H9 (cell line): ENCODE measurements at regions not wholly inside any gene's neighbourhood (a gene's known extent, or its start where the extent isn't known, plus 50 kb on each side); places are given as distances from the start of the nearest gene placed in this dataset.

Source experiments
- DNase-seq: peaks from one replicate; pipeline ENCODE4 v3.0.0-alpha.2; 2017
- H2AFZ ChIP-seq: one replicate; pipeline ENCODE4 v1.6.1; 2013; ENCODE audit warnings: mild to moderate bottlenecking, low read length, control low read depth, moderate library complexity
- H2AK5ac ChIP-seq: 2 replicates; pipeline ENCODE4 v1.6.1; 2013; ENCODE audit warnings: low read length, control low read depth, mixed read lengths; ENCODE audit not compliant: insufficient read length
- H2BK120ac ChIP-seq: one replicate; pipeline ENCODE4 v1.6.1; 2013; ENCODE audit warnings: low read depth, mild to moderate bottlenecking, low read length, control low read depth, inconsistent platforms; ENCODE audit not compliant: poor library complexity, severe bottlenecking
- H2BK12ac ChIP-seq: 2 replicates; pipeline ENCODE4 v1.6.1; 2013; ENCODE audit warnings: low read length, control low read depth, mixed read lengths, low read depth; ENCODE audit not compliant: insufficient read length
- H2BK15ac ChIP-seq: 2 replicates; pipeline ENCODE4 v1.6.1; 2013; ENCODE audit warnings: low read depth, low read length, control low read depth
- H2BK20ac ChIP-seq: one replicate; pipeline ENCODE4 v1.6.1; 2013; ENCODE audit warnings: low read depth, mild to moderate bottlenecking, low read length, control low read depth, inconsistent platforms; ENCODE audit not compliant: poor library complexity, severe bottlenecking
- H2BK5ac ChIP-seq: 2 replicates; pipeline ENCODE4 v1.6.1; 2013; ENCODE audit warnings: low read length, control low read depth, mixed read lengths; ENCODE audit not compliant: insufficient read length
- H3K14ac ChIP-seq: 2 replicates; pipeline ENCODE4 v1.6.1; 2013; ENCODE audit warnings: low read length, control low read depth; ENCODE audit not compliant: insufficient read depth
- H3K18ac ChIP-seq: 2 replicates; pipeline ENCODE4 v1.6.1; 2013; ENCODE audit warnings: low read depth, mild to moderate bottlenecking, mixed read lengths, low read length, control low read depth; ENCODE audit not compliant: insufficient read length
- H3K23ac ChIP-seq: 2 replicates; pipeline ENCODE4 v1.6.1; 2013; ENCODE audit warnings: low read length, control low read depth, mixed read lengths, low read depth; ENCODE audit not compliant: insufficient read length
- H3K23me2 ChIP-seq: 2 replicates; pipeline ENCODE4 v1.6.1; 2013; ENCODE audit warnings: low read depth, mild to moderate bottlenecking, mixed read lengths, low read length, control low read depth; ENCODE audit not compliant: insufficient read length, poor library complexity, severe bottlenecking
- H3K27ac ChIP-seq: 2 replicates; pipeline ENCODE4 v1.5.1; 2013; ENCODE audit warnings: low read length, control low read depth, mixed read lengths, low read depth; ENCODE audit not compliant: insufficient read length
- H3K27me3 ChIP-seq: 2 replicates; pipeline ENCODE4 v1.6.1; 2013; ENCODE audit warnings: low read length, control low read depth, inconsistent platforms; ENCODE audit not compliant: insufficient read depth
- H3K4ac ChIP-seq: 2 replicates; pipeline ENCODE4 v1.6.1; 2013; ENCODE audit warnings: low read depth, mild to moderate bottlenecking, control low read depth, inconsistent platforms, low read length, moderate library complexity
- H3K4me1 ChIP-seq: 2 replicates; pipeline ENCODE4 v1.6.1; 2013; ENCODE audit warnings: low read length, control low read depth, inconsistent platforms; ENCODE audit not compliant: insufficient read depth
- H3K4me2 ChIP-seq: 2 replicates; pipeline ENCODE4 v1.6.1; 2013; ENCODE audit warnings: low read length, control low read depth, mixed read lengths; ENCODE audit not compliant: insufficient read length, insufficient read depth
- H3K56ac ChIP-seq: 2 replicates; pipeline ENCODE4 v1.6.1; 2013; ENCODE audit warnings: low read depth, mild to moderate bottlenecking, mixed read lengths, low read length, control low read depth; ENCODE audit not compliant: insufficient read length
- H3K79me1 ChIP-seq: 2 replicates; pipeline ENCODE4 v1.6.1; 2013; ENCODE audit warnings: low read depth, mild to moderate bottlenecking, moderate library complexity, low read length, control low read depth, inconsistent platforms; ENCODE audit not compliant: insufficient read depth, poor library complexity, severe bottlenecking
- H3K79me2 ChIP-seq: 2 replicates; pipeline ENCODE4 v1.6.1; 2013; ENCODE audit warnings: low read length, control low read depth, inconsistent platforms; ENCODE audit not compliant: insufficient read depth
- H3K9ac ChIP-seq: 2 replicates; pipeline ENCODE4 v1.6.1; 2013; ENCODE audit warnings: low read length, control low read depth, mixed read lengths; ENCODE audit not compliant: insufficient read length; ENCODE audit errors: extremely low read depth
- H3K9me3 ChIP-seq: one replicate; pipeline ENCODE4 v1.6.1; 2013; ENCODE audit warnings: low read depth, low read length, inconsistent platforms; ENCODE audit not compliant: control insufficient read depth
- H3T11ph ChIP-seq: one replicate; pipeline ENCODE4 v1.6.1; 2013; ENCODE audit warnings: mild to moderate bottlenecking, low read length, control low read depth, inconsistent platforms
- H4K20me1 ChIP-seq: one replicate; pipeline ENCODE4 v1.6.1; 2013; ENCODE audit not compliant: control insufficient read depth, insufficient read length, insufficient read depth
- H4K5ac ChIP-seq: 2 replicates; pipeline ENCODE4 v1.6.1; 2013; ENCODE audit warnings: low read depth, mild to moderate bottlenecking, mixed read lengths, low read length, control low read depth; ENCODE audit not compliant: insufficient read length
- H4K8ac ChIP-seq: replicated peaks from 2 replicates; pipeline ENCODE4 v1.6.1; 2013; ENCODE audit warnings: low read length, control low read depth, mixed read lengths, low read depth; ENCODE audit not compliant: insufficient read length
- H4K91ac ChIP-seq: 2 replicates; pipeline ENCODE4 v1.6.1; 2013; ENCODE audit warnings: low read depth, mild to moderate bottlenecking, moderate library complexity, mixed read lengths, low read length, control low read depth; ENCODE audit not compliant: insufficient read length
- H3K27ac Mint-ChIP-seq, 3 experiments: 2 replicates in 2 of 3; 3 replicates in 1 of 3; pipeline ENCODE4 v1.8.0; 2020 to 2021; ENCODE audit warnings: mixed read lengths in 3 of 3, mild to moderate bottlenecking in 1 of 3, moderate library complexity in 1 of 3
- H3K27me3 Mint-ChIP-seq: 2 replicates; pipeline ENCODE4 v1.8.0; 2021; ENCODE audit warnings: low read depth, mild to moderate bottlenecking, moderate library complexity, mixed read lengths
- H3K36me3 Mint-ChIP-seq, 3 experiments: 2 replicates in 2 of 3; 3 replicates in 1 of 3; pipeline ENCODE4 v1.8.0; 2020 to 2021; ENCODE audit warnings: low read depth in 3 of 3, mixed read lengths in 3 of 3; ENCODE audit not compliant: insufficient read depth in 1 of 3
- H3K4me1 Mint-ChIP-seq, 2 experiments: 2 replicates each; pipeline ENCODE4 v1.8.0; 2020; ENCODE audit warnings: mixed read lengths in 2 of 2
- H3K4me3 Mint-ChIP-seq, 2 experiments: 2 replicates in 1 of 2; 3 replicates in 1 of 2; pipeline ENCODE4 v1.8.0; 2020 to 2021; ENCODE audit warnings: mild to moderate bottlenecking in 2 of 2, mixed read lengths in 2 of 2, moderate library complexity in 1 of 2
- H3K9me3 Mint-ChIP-seq, 2 experiments: 2 replicates in 1 of 2; 3 replicates in 1 of 2; pipeline ENCODE4 v1.8.0; 2020; ENCODE audit warnings: mild to moderate bottlenecking in 2 of 2, mixed read lengths in 2 of 2, moderate library complexity in 1 of 2
- CTCF ChIP-seq: fragments of 200-600 bp; sonication (generic); conservative IDR thresholded peaks from 3 replicates; pipeline ENCODE4 v1.8.0; 2021; ENCODE audit warnings: antibody characterized with exemption, mild to moderate bottlenecking
- WGBS: extraction: QIAGEN DNeasy Blood & Tissue Kit; methylation state at CpG from one replicate; pipeline ENCODE4 v1.1.7; 2013; ENCODE audit warnings: missing lambda C conversion rate, low lambda C conversion rate, mixed read lengths; ENCODE audit not compliant: insufficient read length; ENCODE audit errors: extremely low coverage; 5-methylcytosine and 5-hydroxymethylcytosine counted together

- no peaks in the 10 kb centered on the region for H3K79me2 ChIP-seq
- no peak overlapping the region for H3K18ac ChIP-seq
- H4K5ac ChIP-seq = no peak overlapping the region
- Mint-ChIP-seq H3K4me3 (no peak overlapping the region), H3K36me3 (no peaks in the 10 kb centered on the region), H3K27me3 (peaks cover 5% of the 10 kb centered on the region; the same call in 1 of the 2 replicates), H3K4me1 (peaks cover 0 to 3% of the 10 kb centered on the region in 2 experiments; a peak in 3 of 4 replicates), H3K9me3 (no peaks in the 10 kb centered on the region), H3K27ac (no peak overlapping the region)
- no peak overlapping the region for H3K9ac ChIP-seq
- H3K23me2 ChIP-seq = no peaks in the 10 kb centered on the region
- no peak overlapping the region for H4K8ac ChIP-seq
- no peak overlapping the region for H3K4ac ChIP-seq
- TF ChIP-seq CTCF = no peak
- no peak overlapping the region for H3K56ac ChIP-seq
- H3K27ac ChIP-seq = no peak overlapping the region
- H2BK20ac ChIP-seq = no peak overlapping the region
- no peak overlapping the region for H2BK120ac ChIP-seq
- H4K20me1 ChIP-seq = no peaks in the 10 kb centered on the region
- no peak overlapping the region for H3K23ac ChIP-seq
- no peak overlapping the region for H2BK12ac ChIP-seq
- H2AFZ ChIP-seq = no peak overlapping the region
- WGBS = no CpG with 5 or more reads among the region's 3 CpGs
- no peaks in the 10 kb centered on the region for H3K4me1 ChIP-seq
- no peak overlapping the region for H3K14ac ChIP-seq
- no peaks in the 10 kb centered on the region for H3K27me3 ChIP-seq
- H3K9me3 ChIP-seq = no peaks in the 10 kb centered on the region
- DNase-seq = no peak
- no peak overlapping the region for H4K91ac ChIP-seq
- no peak overlapping the region for H2AK5ac ChIP-seq
- no peak overlapping the region for H3K4me2 ChIP-seq
- H3T11ph ChIP-seq = no peak overlapping the region
- no peak overlapping the region for H2BK5ac ChIP-seq
- no peaks in the 10 kb centered on the region for H3K79me1 ChIP-seq
- H2BK15ac ChIP-seq = no peak overlapping the region
Measured at GRCh38 chr1:181354865-181355264, 128.5 kb upstream of the CACNA1E start.
